GM12878 (cell line): ENCODE measurements at regions not wholly inside any gene's neighbourhood (a gene's known extent, or its start where the extent isn't known, plus 50 kb on each side); places are given as distances from the start of the nearest gene placed in this dataset.

Experiments
- ATAC-seq: fragments of 200-7000 bp; cut with Tn5 transposase; 3 replicates; pipeline ENCODE4 v1.9.1; 2020; ENCODE audit warnings: mild to moderate bottlenecking, moderate library complexity
- BruUV-seq: library from RNA; stranded (reverse); fragments of 400-500 nt; replicated peaks from 2 replicates; lab custom pipeline; 2021; lab: Mats Ljungman, UMichigan
- CTCF ChIA-PET: fragments of 300-600 bp; sonication (Branson Sonifier 250); formaldehyde crosslinking; extraction: SDS; loops from one replicate; lab custom pipeline; 2021; ENCODE audit warnings: inconsistent platforms; lab: Yijun Ruan, JAX
- POLR2A ChIA-PET: fragments of 350-600 bp; formaldehyde crosslinking; extraction: SDS; loops from one replicate; lab custom pipeline; 2021; ENCODE audit warnings: inconsistent platforms; lab: Charles Lee
- RAD21 ChIA-PET: fragments of 300-600 bp; sonication (Branson Sonifier 250); formaldehyde crosslinking; loops from one replicate; lab custom pipeline; 2023; ENCODE audit warnings: antibody characterized with exemption; ENCODE audit not compliant: unreplicated experiment; lab: Charles Lee
- SMC1A ChIA-PET: fragments of 300-600 bp; sonication (Branson Sonifier 250); formaldehyde crosslinking; loops from one replicate; lab custom pipeline; 2023; ENCODE audit not compliant: unreplicated experiment, uncharacterized antibody; lab: Charles Lee
- DNase-seq: peaks from one replicate; pipeline ENCODE4 v3.0.0-alpha.2; 2011; ENCODE audit warnings: low read depth, low spot score
- FAIRE-seq: peaks from 3 replicates; lab custom pipeline; 2011; peaks lifted over from hg19 to GRCh38; lab: Jason Lieb, UNC
- H2AFZ ChIP-seq: 2 replicates; pipeline ENCODE4 v1.6.0; 2011; ENCODE audit warnings: low read depth, low read length, control low read depth; ENCODE audit not compliant: control insufficient read depth
- H3K27ac ChIP-seq: 2 replicates; pipeline ENCODE4 v1.5.1; 2011; ENCODE audit warnings: control low read depth; ENCODE audit not compliant: control insufficient read depth, insufficient read depth
- H3K27me3 ChIP-seq, 2 experiments: replicated peaks in 1 of 2; 2 replicates each; pipeline versions ENCODE4 v1.6.0 to v1.6.1; 2011; ENCODE audit warnings: low read length in 1 of 2; ENCODE audit not compliant: control insufficient read depth in 2 of 2, insufficient read depth in 2 of 2
- H3K36me3 ChIP-seq, 2 experiments: 2 replicates each; pipeline ENCODE4 v1.5.1; 2011; ENCODE audit warnings: low read length in 1 of 2; ENCODE audit not compliant: control insufficient read depth in 2 of 2, insufficient read depth in 2 of 2
- H3K4me1 ChIP-seq: 2 replicates; pipeline ENCODE4 v1.6.1; 2011; ENCODE audit warnings: mild to moderate bottlenecking, low read length, moderate library complexity, mixed read lengths; ENCODE audit not compliant: control insufficient read depth, insufficient read depth
- H3K4me2 ChIP-seq: 2 replicates; pipeline ENCODE4 v1.6.0; 2011; ENCODE audit warnings: control low read depth; ENCODE audit not compliant: control insufficient read depth, insufficient read depth
- H3K4me3 ChIP-seq: fragments of 200-600 bp; sonication (generic); 2 replicates; pipeline ENCODE4 v1.5.1; 2016
- H3K79me2 ChIP-seq: 2 replicates; pipeline ENCODE4 v1.6.0; 2011; ENCODE audit warnings: low read length; ENCODE audit not compliant: control insufficient read depth, insufficient read depth
- H3K9ac ChIP-seq: 2 replicates; pipeline ENCODE4 v1.8.0; 2011; ENCODE audit warnings: low read length, control low read depth, mixed read lengths; ENCODE audit not compliant: control insufficient read depth, insufficient read depth
- H3K9me3 ChIP-seq: replicated peaks from 3 replicates; pipeline ENCODE4 v1.5.1; 2011; ENCODE audit warnings: mild to moderate bottlenecking, low read length; ENCODE audit not compliant: control insufficient read depth, insufficient read depth
- H4K20me1 ChIP-seq: 2 replicates; pipeline ENCODE4 v1.6.0; 2011; ENCODE audit not compliant: control insufficient read depth, insufficient read depth
- CBFB ChIP-seq: IDR thresholded peaks from 2 replicates; pipeline ENCODE4 v1.6.1; 2016; ENCODE audit warnings: antibody characterized with exemption, low read depth
- CHD4 ChIP-seq: fragments of 200-600 bp; sonication (generic); IDR thresholded peaks from 2 replicates; pipeline ENCODE4 v1.6.1; 2016; ENCODE audit warnings: mild to moderate bottlenecking
- E2F4 ChIP-seq: IDR thresholded peaks from 2 replicates; pipeline ENCODE4 v1.6.1; 2012; ENCODE audit warnings: low read depth, low read length, improper control_type of control experiment
- IKZF2 ChIP-seq, 2 experiments: fragments of 450-650 bp; IDR thresholded peaks; 2 replicates each; pipeline ENCODE4 v1.6.1; 2017; ENCODE audit warnings: mild to moderate bottlenecking in 2 of 2, moderate library complexity in 2 of 2
- MEF2B ChIP-seq: fragments of 450-650 bp; IDR thresholded peaks from 2 replicates; pipeline ENCODE4 v1.6.1; 2018; ENCODE audit warnings: mild to moderate bottlenecking, moderate library complexity; ENCODE audit not compliant: partially characterized antibody, poor library complexity, severe bottlenecking
- MXI1 ChIP-seq: fragments of 150-350 bp; IDR thresholded peaks from 2 replicates; pipeline ENCODE4 v1.6.1; 2011; ENCODE audit warnings: low read depth, mild to moderate bottlenecking, inconsistent platforms, low read length, improper control_type of control experiment
- NFXL1 ChIP-seq: fragments of 450-650 bp; IDR thresholded peaks from 2 replicates; pipeline ENCODE4 v1.6.1; 2017; ENCODE audit warnings: antibody characterized with exemption, mild to moderate bottlenecking, borderline replicate concordance
- PML ChIP-seq: IDR thresholded peaks from 2 replicates; pipeline ENCODE4 v1.6.1; 2012; ENCODE audit warnings: low read length, inconsistent platforms
- RBBP5 ChIP-seq: fragments of 200-600 bp; sonication (generic); conservative IDR thresholded peaks from 2 replicates; pipeline ENCODE4 v1.6.1; 2016
- SREBF1 ChIP-seq: IDR thresholded peaks from 2 replicates; pipeline ENCODE4 v1.6.1; 2012; ENCODE audit warnings: mild to moderate bottlenecking, low read length
- SUPT20H ChIP-seq: IDR thresholded peaks from 2 replicates; pipeline ENCODE4 v1.6.1; 2011; ENCODE audit warnings: low read depth, mild to moderate bottlenecking, low read length, moderate library complexity, borderline replicate concordance; ENCODE audit not compliant: control insufficient read depth
- TCF7 ChIP-seq: IDR thresholded peaks from 2 replicates; pipeline ENCODE4 v1.6.1; 2014; ENCODE audit warnings: antibody characterized with exemption, borderline replicate concordance
- ZNF274 ChIP-seq: IDR thresholded peaks from one replicate; pipeline ENCODE4 v1.8.0; 2011; ENCODE audit not compliant: insufficient read length, insufficient read depth
- WGBS: methylation state at CpG from one replicate; pipeline ENCODE4 v1.1.6; 2016; ENCODE audit warnings: low lambda C conversion rate; ENCODE audit not compliant: insufficient replicate concordance, insufficient coverage; ENCODE audit errors: missing lambda C conversion rate; 5-methylcytosine and 5-hydroxymethylcytosine counted together
- in situ Hi-C: fragments of 300-500 bp; cut with MboI; formaldehyde crosslinking; loops from 9 replicates; pipeline ENCODE4 v1.14.3; 2018; ENCODE audit warnings: mixed read lengths
- intact Hi-C: fragments of 100-400 bp; cut with micrococcal nuclease; formaldehyde crosslinking; loops from one replicate; pipeline ENCODE4 v1.14.2; 2022; ENCODE audit not compliant: unreplicated experiment
- TF ChIP-seq, protein P1 (sequence below): fragments of 450-650 bp; IDR thresholded peaks from 2 replicates; pipeline ENCODE4 v1.6.1; 2017; ENCODE audit warnings: mild to moderate bottlenecking, moderate library complexity
- TF ChIP-seq, protein P2 (sequence below): fragments of 450-650 bp; formaldehyde crosslinking; IDR thresholded peaks from 2 replicates; pipeline ENCODE4 v1.5.0; 2022; ENCODE audit warnings: mild to moderate bottlenecking, missing genetic modification characterization

DNA sequence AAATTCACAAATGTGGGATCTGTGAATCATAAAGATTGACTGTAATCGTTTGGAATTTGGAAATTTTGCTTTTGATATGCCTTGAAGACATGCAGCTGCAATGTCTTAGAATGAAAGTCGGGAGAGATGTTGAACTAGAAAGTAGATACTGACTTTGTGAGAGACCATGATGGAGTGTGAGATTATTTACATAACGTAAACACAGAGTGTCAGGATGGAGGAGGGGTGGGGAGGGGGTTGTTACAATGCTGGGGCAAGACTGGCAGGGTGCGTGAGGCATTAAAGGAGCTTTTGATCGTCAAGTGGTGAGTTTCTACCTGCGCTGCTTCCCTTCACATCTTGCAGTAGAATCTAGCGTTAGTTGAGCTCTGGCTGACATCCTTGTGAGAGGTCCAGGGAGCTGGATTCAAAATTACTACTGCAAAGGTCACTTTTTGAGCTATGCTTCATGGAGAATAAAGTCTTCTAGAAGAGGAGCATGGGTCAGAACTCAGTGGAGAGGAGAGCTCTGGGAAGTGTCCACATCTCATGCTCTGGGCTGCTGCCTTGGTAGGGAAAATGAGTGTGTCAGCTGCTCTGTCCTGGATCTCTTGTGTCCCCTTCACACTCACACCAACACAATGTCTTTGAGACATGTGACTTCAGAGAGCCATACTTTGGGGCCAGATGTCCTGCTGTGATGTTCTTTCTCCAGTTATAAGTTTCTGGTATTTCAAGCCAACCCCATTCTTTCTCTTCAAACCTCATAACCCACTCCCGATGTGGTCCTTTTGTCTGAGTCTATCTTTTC is 105.2 kb upstream of the CITED2 start:
- H4K20me1 ChIP-seq, result no peaks in the 10 kb centered on the region
- no peak overlapping the region for H3K27ac ChIP-seq
- in situ Hi-C loops (no loop called here), intact Hi-C loops (no loop called here)
- H3K27me3 ChIP-seq, result no peaks in the 10 kb centered on the region; a peak in 1 of 4 replicates
- CTCF ChIA-PET, result interaction anchor here (0.6 kb wide), 1 partner anchor 527 kb away, joined by 4 read pairs; no protein-coding TSS in a partner anchor
- no TSS peak for BruUV-seq
- no peak for TF ChIP-seq SREBF1
- no peak for TF ChIP-seq NFXL1
- no peak for TF ChIP-seq IKZF2 (IDR thresholded peaks at IDR 0.05)
- TF ChIP-seq, protein P1, sequence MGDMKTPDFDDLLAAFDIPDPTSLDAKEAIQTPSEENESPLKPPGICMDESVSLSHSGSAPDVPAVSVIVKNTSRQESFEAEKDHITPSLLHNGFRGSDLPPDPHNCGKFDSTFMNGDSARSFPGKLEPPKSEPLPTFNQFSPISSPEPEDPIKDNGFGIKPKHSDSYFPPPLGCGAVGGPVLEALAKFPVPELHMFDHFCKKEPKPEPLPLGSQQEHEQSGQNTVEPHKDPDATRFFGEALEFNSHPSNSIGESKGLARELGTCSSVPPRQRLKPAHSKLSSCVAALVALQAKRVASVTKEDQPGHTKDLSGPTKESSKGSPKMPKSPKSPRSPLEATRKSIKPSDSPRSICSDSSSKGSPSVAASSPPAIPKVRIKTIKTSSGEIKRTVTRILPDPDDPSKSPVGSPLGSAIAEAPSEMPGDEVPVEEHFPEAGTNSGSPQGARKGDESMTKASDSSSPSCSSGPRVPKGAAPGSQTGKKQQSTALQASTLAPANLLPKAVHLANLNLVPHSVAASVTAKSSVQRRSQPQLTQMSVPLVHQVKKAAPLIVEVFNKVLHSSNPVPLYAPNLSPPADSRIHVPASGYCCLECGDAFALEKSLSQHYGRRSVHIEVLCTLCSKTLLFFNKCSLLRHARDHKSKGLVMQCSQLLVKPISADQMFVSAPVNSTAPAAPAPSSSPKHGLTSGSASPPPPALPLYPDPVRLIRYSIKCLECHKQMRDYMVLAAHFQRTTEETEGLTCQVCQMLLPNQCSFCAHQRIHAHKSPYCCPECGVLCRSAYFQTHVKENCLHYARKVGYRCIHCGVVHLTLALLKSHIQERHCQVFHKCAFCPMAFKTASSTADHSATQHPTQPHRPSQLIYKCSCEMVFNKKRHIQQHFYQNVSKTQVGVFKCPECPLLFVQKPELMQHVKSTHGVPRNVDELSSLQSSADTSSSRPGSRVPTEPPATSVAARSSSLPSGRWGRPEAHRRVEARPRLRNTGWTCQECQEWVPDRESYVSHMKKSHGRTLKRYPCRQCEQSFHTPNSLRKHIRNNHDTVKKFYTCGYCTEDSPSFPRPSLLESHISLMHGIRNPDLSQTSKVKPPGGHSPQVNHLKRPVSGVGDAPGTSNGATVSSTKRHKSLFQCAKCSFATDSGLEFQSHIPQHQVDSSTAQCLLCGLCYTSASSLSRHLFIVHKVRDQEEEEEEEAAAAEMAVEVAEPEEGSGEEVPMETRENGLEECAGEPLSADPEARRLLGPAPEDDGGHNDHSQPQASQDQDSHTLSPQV, result no peak
- TF ChIP-seq MEF2B, result no peak
- TF ChIP-seq, protein P2, sequence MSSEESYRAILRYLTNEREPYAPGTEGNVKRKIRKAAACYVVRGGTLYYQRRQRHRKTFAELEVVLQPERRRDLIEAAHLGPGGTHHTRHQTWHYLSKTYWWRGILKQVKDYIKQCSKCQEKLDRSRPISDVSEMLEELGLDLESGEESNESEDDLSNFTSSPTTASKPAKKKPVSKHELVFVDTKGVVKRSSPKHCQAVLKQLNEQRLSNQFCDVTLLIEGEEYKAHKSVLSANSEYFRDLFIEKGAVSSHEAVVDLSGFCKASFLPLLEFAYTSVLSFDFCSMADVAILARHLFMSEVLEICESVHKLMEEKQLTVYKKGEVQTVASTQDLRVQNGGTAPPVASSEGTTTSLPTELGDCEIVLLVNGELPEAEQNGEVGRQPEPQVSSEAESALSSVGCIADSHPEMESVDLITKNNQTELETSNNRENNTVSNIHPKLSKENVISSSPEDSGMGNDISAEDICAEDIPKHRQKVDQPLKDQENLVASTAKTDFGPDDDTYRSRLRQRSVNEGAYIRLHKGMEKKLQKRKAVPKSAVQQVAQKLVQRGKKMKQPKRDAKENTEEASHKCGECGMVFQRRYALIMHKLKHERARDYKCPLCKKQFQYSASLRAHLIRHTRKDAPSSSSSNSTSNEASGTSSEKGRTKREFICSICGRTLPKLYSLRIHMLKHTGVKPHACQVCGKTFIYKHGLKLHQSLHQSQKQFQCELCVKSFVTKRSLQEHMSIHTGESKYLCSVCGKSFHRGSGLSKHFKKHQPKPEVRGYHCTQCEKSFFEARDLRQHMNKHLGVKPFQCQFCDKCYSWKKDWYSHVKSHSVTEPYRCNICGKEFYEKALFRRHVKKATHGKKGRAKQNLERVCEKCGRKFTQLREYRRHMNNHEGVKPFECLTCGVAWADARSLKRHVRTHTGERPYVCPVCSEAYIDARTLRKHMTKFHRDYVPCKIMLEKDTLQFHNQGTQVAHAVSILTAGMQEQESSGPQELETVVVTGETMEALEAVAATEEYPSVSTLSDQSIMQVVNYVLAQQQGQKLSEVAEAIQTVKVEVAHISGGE, result no peak
- no peak for TF ChIP-seq RBBP5
- TF ChIP-seq CHD4, result no peak
- no peak for TF ChIP-seq CBFB
- TF ChIP-seq PML, result no peak
- TF ChIP-seq TCF7, result no peak
- no peak for TF ChIP-seq E2F4
- no peak for TF ChIP-seq ZNF274
- TF ChIP-seq SUPT20H, result no peak
- TF ChIP-seq MXI1, result no peak
- DNase-seq (no peak), FAIRE-seq (no peak), ATAC-seq (no peak)
- no peak overlapping the region for H3K4me3 ChIP-seq
- H3K9me3 ChIP-seq, result no peaks in the 10 kb centered on the region
- H3K79me2 ChIP-seq, result no peaks in the 10 kb centered on the region
- H2AFZ ChIP-seq, result no peak overlapping the region
- H3K9ac ChIP-seq, result no peak overlapping the region
- RAD21 ChIA-PET, result no interaction called here
- H3K36me3 ChIP-seq, result no peaks in the 10 kb centered on the region
- POLR2A ChIA-PET, result interaction anchor here (0.5 kb wide), 1 partner anchor 1416 kb away, joined by 3 read pairs; no protein-coding TSS in a partner anchor
- SMC1A ChIA-PET, result no interaction called here
- no peak overlapping the region for H3K4me2 ChIP-seq
- no peaks in the 10 kb centered on the region for H3K4me1 ChIP-seq
- 41% methylated on average over 8 of the region's 8 CpGs for WGBS
